K562 (cell line): ENCODE measurements at regions not wholly inside any gene's neighbourhood (a gene's known extent, or its start where the extent isn't known, plus 50 kb on each side); places are given as distances from the start of the nearest gene placed in this dataset.

Experiments used
- MECOM ChIP-seq: fragments of 250-450 bp; sonication (Bioruptor Pico); IDR thresholded peaks from 2 replicates; pipeline ENCODE4 v1.8.0; 2022; ENCODE audit warnings: inconsistent platforms
- SMC3 ChIP-seq: conservative IDR thresholded peaks from 2 replicates; pipeline ENCODE4 v1.6.1; 2011; ENCODE audit warnings: low read depth, low read length, improper control_type of control experiment; ENCODE audit not compliant: insufficient read depth
- ZFX ChIP-seq: sonication (generic); formaldehyde crosslinking; IDR thresholded peaks from 2 replicates; pipeline ENCODE4 v1.8.0; 2022; ENCODE audit warnings: mild to moderate bottlenecking, missing genetic modification reagents, moderate library complexity
- ZZZ3 ChIP-seq: fragments of 450-650 bp; IDR thresholded peaks from 2 replicates; pipeline ENCODE4 v1.6.1; 2016; ENCODE audit warnings: antibody characterized with exemption, mild to moderate bottlenecking, moderate library complexity

DNA sequence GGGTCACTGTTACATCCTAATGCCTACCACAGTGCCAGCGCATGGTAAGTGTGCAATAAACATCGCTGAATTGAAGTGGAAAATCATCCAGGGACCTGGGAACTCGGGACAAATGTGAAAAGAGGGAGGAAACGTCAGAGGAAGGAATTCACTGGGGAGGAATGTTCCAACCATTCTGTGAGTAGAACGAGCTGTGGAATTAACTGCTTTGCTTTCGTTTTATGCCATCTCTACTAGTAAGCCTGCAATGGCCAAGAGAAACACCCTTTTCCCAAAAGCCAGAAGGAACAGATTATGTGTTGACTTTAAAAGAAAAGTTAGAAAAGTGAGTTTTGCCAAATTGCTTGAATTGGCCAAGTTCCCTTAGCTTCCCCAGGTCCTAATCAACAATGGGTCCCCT lies 1044.9 kb downstream of the TYW1 start:
- TF ChIP-seq ZZZ3 (no peak), SMC3 (no peak), ZFX (CRISPR knock-in tag) (no peak), MECOM (CRISPR knock-in tag) (no peak)
